Calu3 (cell line): ENCODE measurements at regions not wholly inside any gene's neighbourhood (a gene's known extent, or its start where the extent isn't known, plus 50 kb on each side); places are given as distances from the start of the nearest gene placed in this dataset.

Experiments
- BruUV-seq: library from RNA; stranded (reverse); fragments of 400-500 nt; replicated peaks from 2 replicates; lab custom pipeline; 2021; lab: Mats Ljungman, UMichigan
- CTCF ChIA-PET: fragments of 300-600 bp; sonication (Branson Sonifier 250); formaldehyde crosslinking; loops from one replicate; lab custom pipeline; 2022; ENCODE audit warnings: antibody characterized with exemption; lab: Charles Lee
- DNase-seq: peaks from one replicate; pipeline ENCODE4 v3.0.0; 2022
- H3K27ac Mint-ChIP-seq: one replicate; pipeline ENCODE4 v1.8.0; 2022; ENCODE audit warnings: mixed read lengths; ENCODE audit not compliant: unreplicated experiment
- H3K27me3 Mint-ChIP-seq: one replicate; pipeline ENCODE4 v1.8.0; 2022; ENCODE audit warnings: mixed read lengths; ENCODE audit not compliant: unreplicated experiment
- H3K36me3 Mint-ChIP-seq: one replicate; pipeline ENCODE4 v1.8.0; 2022; ENCODE audit warnings: mild to moderate bottlenecking, moderate library complexity, mixed read lengths; ENCODE audit not compliant: insufficient read depth, unreplicated experiment
- H3K4me1 Mint-ChIP-seq: one replicate; pipeline ENCODE4 v1.8.0; 2022; ENCODE audit warnings: mild to moderate bottlenecking, low read depth, mixed read lengths; ENCODE audit not compliant: unreplicated experiment
- H3K4me3 Mint-ChIP-seq: one replicate; pipeline ENCODE4 v1.8.0; 2022; ENCODE audit warnings: mild to moderate bottlenecking, low read depth, moderate library complexity, mixed read lengths; ENCODE audit not compliant: unreplicated experiment
- H3K9me3 Mint-ChIP-seq: one replicate; pipeline ENCODE4 v1.8.0; 2022; ENCODE audit warnings: low read depth, mixed read lengths; ENCODE audit not compliant: unreplicated experiment
- CTCF ChIP-seq: fragments of 200-600 bp; IDR thresholded peaks from one replicate; pipeline ENCODE4 v1.8.0; 2022; ENCODE audit warnings: antibody characterized with exemption; ENCODE audit not compliant: unreplicated experiment
- intact Hi-C: fragments of 100-400 bp; cut with micrococcal nuclease; formaldehyde crosslinking; loops from one replicate; pipeline ENCODE4 v1.10.0; 2022; ENCODE audit not compliant: unreplicated experiment

- Mint-ChIP-seq H3K27me3 (no peaks in the 10 kb centered on the region), H3K36me3 (no peaks in the 10 kb centered on the region), H3K9me3 (peaks cover 11% of the 10 kb centered on the region), H3K4me3 (no peak overlapping the region), H3K4me1 (peaks cover 1% of the 10 kb centered on the region), H3K27ac (no peak overlapping the region)
- intact Hi-C loops = no loop called here
- CTCF ChIA-PET = no interaction called here
- DNase-seq = no peak
- TF ChIP-seq CTCF = no peak
- BruUV-seq = no TSS peak
These were observed 117.6 kb downstream of the COX7C start for GRCh38 chr5:86735370-86735769.

- intact Hi-C loops = no loop called here
- Mint-ChIP-seq H3K27me3 (no peaks in the 10 kb centered on the region), H3K4me1 (peaks cover 9% of the 10 kb centered on the region), H3K27ac (no peak overlapping the region), H3K36me3 (no peaks in the 10 kb centered on the region), H3K4me3 (no peak overlapping the region), H3K9me3 (peaks cover 5% of the 10 kb centered on the region)
- no TSS peak for BruUV-seq
- no peak for DNase-seq
- no peak for TF ChIP-seq CTCF
- CTCF ChIA-PET = no interaction called here
These were observed 119.8 kb downstream of the COX7C start for GRCh38 chr5:86737579-86737978.

GRCh38 chr5:86748538-86749105 lies 130.9 kb downstream of the COX7C start:
- H3K4me1 Mint-ChIP-seq = peaks cover 14% of the 10 kb centered on the region
- no peaks in the 10 kb centered on the region for H3K27me3 Mint-ChIP-seq
- H3K4me3 Mint-ChIP-seq = no peak overlapping the region
- TF ChIP-seq CTCF = no peak
- intact Hi-C loops = no loop called here
- H3K9me3 Mint-ChIP-seq = no peaks in the 10 kb centered on the region
- H3K27ac Mint-ChIP-seq = no peak overlapping the region
- no TSS peak for BruUV-seq
- DNase-seq = no peak
- CTCF ChIA-PET = interaction anchor here (0.9 kb wide), 1 partner anchor 8 kb away, joined by 3 read pairs; no protein-coding TSS in a partner anchor
- no peaks in the 10 kb centered on the region for H3K36me3 Mint-ChIP-seq

GRCh38 chr5:86749841-86750240 lies 132.1 kb downstream of the COX7C start:
- intact Hi-C loops = no loop called here
- no peak overlapping the region for H3K4me3 Mint-ChIP-seq

More at GRCh38 chr5:86749841-86750240, 132.1 kb downstream of the COX7C start:
- no peaks in the 10 kb centered on the region for H3K27me3 Mint-ChIP-seq
- no TSS peak for BruUV-seq
- no peaks in the 10 kb centered on the region for H3K9me3 Mint-ChIP-seq
- no peak for TF ChIP-seq CTCF
- no peak overlapping the region for H3K27ac Mint-ChIP-seq
- H3K36me3 Mint-ChIP-seq = no peaks in the 10 kb centered on the region
- H3K4me1 Mint-ChIP-seq = peaks cover 14% of the 10 kb centered on the region
- DNase-seq = no peak
- CTCF ChIA-PET = interaction anchor here (0.7 kb wide), 1 partner anchor 1101 kb away, joined by 4 read pairs; no protein-coding TSS in a partner anchor
